Breast epithelium (tissue), 4 donors: ENCODE measurements at regions not wholly inside any gene's neighbourhood (a gene's known extent, or its start where the extent isn't known, plus 50 kb on each side); places are given as distances from the start of the nearest gene placed in this dataset.

Experiments used
- DNase-seq, 2 donors: peaks; one replicate each; pipeline ENCODE4 v3.0.0-alpha.2; 2019; ENCODE audit warnings: low spot score in 2 of 2
- H3K27ac ChIP-seq, 2 donors: fragments of 200-600 bp; sonication (generic) in 1 of 2; one replicate each; pipeline ENCODE4 v1.5.1; 2016 to 2019; ENCODE audit warnings: mild to moderate bottlenecking in 1 of 2
- H3K27me3 ChIP-seq, 2 donors: fragments of 200-600 bp; sonication (generic) in 1 of 2; one replicate each; pipeline versions ENCODE4 v1.5.1 to v1.6.0; 2017 to 2019; ENCODE audit warnings: control low read depth in 1 of 2, mild to moderate bottlenecking in 1 of 2
- H3K36me3 ChIP-seq: fragments of 200-600 bp; one replicate; pipeline ENCODE4 v1.5.1; 2019
- H3K4me1 ChIP-seq, 2 donors: fragments of 200-600 bp; sonication (generic); one replicate each; pipeline ENCODE4 v1.5.1; 2016 to 2019; ENCODE audit warnings: control low read depth in 1 of 2
- H3K4me3 ChIP-seq, 3 donors: fragments of 200-600 bp; sonication (generic); 1 replicate in 2 of 3; 2 replicates in 1 of 3; pipeline ENCODE4 v1.5.1; 2016 to 2019; ENCODE audit warnings: mild to moderate bottlenecking in 3 of 3, moderate library complexity in 2 of 3
- H3K9me3 ChIP-seq, 2 donors: fragments of 200-600 bp; sonication (generic) in 1 of 2; one replicate each; pipeline ENCODE4 v1.5.1; 2016 to 2019; ENCODE audit warnings: control low read depth in 1 of 2
- CTCF ChIP-seq, 3 donors: fragments of 450-650 bp; IDR thresholded peaks; one replicate each; pipeline ENCODE4 v1.5.1; 2016 to 2017; ENCODE audit warnings: antibody characterized with exemption in 3 of 3, mild to moderate bottlenecking in 3 of 3, moderate library complexity in 3 of 3
- POLR2A ChIP-seq: fragments of 450-650 bp; IDR thresholded peaks from one replicate; pipeline ENCODE4 v1.6.1; 2016; ENCODE audit warnings: antibody characterized with exemption, mild to moderate bottlenecking, moderate library complexity
- POLR2AphosphoS5 ChIP-seq, 3 donors: sonication (generic); formaldehyde crosslinking; IDR thresholded peaks; one replicate each; pipeline ENCODE4 v1.6.1; 2017; ENCODE audit warnings: antibody characterized with exemption in 3 of 3
- intact Hi-C: fragments of 100-400 bp; cut with DNase I; formaldehyde crosslinking; loops from one replicate; pipeline ENCODE4 v1.15.1; 2023; ENCODE audit warnings: low total_unique reads

DNA sequence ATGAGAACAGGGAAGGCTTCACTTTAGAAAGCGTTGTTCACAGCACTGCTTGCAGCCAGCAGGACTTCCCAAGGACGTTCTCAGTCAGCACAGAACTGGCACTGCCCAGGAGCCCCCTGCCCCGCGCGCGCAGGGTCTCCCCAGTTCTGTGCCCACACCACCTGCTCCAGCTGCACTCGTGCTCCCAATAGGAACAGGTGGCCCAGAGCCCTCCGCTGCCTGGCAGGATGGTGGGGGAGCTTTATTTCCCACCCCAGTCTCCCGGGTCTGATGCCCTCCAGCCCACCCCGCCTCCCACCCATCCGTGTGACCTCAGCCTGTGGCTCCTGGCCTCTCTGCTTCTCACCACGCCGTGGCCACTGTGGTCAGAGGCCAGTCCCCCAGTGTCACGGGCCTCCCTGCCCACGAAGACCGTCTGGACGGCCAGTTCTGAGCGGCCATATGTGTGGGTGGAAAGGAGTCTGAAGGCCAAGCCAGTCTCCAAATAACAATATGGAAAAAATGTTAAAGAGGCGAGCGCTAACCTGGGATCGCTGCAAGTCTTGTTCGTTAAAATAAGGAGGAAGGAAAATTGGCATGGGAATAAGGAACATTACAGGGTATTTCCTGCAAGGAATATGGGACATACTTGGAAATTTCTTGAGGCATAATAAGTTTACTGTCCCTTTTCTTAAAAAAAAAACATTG is 54.6 kb upstream of the PCSK6 start:
- Histone ChIP-seq H3K36me3 (no peaks in the 10 kb centered on the region), H3K4me3 (no peak overlapping the region), H3K27me3 (peaks cover 0 to 23% of the 10 kb centered on the region in 2 donors), H3K9me3 (peaks cover 0 to 6% of the 10 kb centered on the region in 2 donors), H3K27ac (no peak overlapping the region), H3K4me1 (peaks cover 0 to 6% of the 10 kb centered on the region in 2 donors)
- TF ChIP-seq CTCF (IDR thresholded peaks at IDR 0.05) (no peak), POLR2A (no peak), POLR2AphosphoS5 (IDR thresholded peaks at IDR 0.05) (no peak)
- DNase-seq: no peak
- intact Hi-C loops: no loop called here

DNA sequence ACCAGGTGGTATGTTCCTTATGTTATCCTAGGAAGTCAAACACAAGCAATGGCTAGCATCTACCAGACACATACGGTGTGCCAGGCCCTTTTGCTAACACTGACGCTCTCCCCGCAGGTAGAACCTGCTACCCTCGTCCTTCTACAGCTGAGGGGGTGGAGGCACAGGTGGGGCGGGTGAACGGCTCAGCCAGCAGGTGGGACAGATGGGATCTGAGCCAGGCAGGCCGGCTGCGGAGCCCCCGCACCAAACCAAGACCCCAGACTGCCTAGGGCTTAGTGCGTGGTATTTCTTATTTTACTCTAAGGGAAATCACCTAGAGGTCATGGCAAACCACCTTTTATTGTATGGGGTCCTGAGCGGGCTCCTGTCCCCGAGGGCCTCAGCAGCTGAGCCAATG is 53.9 kb upstream of the PCSK6 start:
- intact Hi-C loops: no loop called here
- H3K4me3 ChIP-seq: no peak overlapping the region
- no peak for DNase-seq

DNA sequence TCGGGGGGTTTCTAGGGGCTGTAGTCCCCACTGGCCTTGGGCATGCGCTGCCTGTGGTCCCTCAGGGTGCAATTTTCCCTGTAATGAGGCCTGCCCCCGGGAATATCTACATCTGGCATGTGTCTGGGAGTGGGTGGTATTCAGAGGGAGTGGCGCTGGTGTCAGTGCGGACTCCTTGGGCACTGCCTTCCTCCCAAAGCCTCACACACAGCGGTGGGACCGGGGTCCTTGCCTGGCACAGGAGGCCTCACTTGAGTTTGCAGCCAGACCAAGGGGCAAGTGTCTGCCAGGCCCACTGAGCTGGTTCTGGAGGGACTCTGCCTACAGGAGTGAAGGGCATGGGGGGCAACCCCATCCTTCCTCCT is 53.5 kb upstream of the PCSK6 start:
- TF ChIP-seq CTCF (IDR thresholded peaks at IDR 0.05) (no peak), POLR2A (no peak), POLR2AphosphoS5 (IDR thresholded peaks at IDR 0.05) (no peak)
- no peak for DNase-seq
- H3K27ac ChIP-seq: no peak overlapping the region
- peaks cover 0 to 6% of the 10 kb centered on the region in 2 donors for H3K4me1 ChIP-seq
- H3K9me3 ChIP-seq: peaks cover 0 to 6% of the 10 kb centered on the region in 2 donors
- no peaks in the 10 kb centered on the region for H3K36me3 ChIP-seq
- H3K27me3 ChIP-seq: peaks cover 0 to 17% of the 10 kb centered on the region in 2 donors
- intact Hi-C loops: no loop called here
- H3K4me3 ChIP-seq: no peak overlapping the region

More for the DNA sequence above, 53.9 kb upstream of the PCSK6 start:
- TF ChIP-seq POLR2AphosphoS5 (IDR thresholded peaks at IDR 0.05): no peak
- TF ChIP-seq POLR2A: no peak
- TF ChIP-seq CTCF (IDR thresholded peaks at IDR 0.05): no peak
- Histone ChIP-seq H3K4me1 (peaks cover 0 to 6% of the 10 kb centered on the region in 2 donors), H3K36me3 (no peaks in the 10 kb centered on the region), H3K9me3 (peaks cover 0 to 6% of the 10 kb centered on the region in 2 donors), H3K27me3 (peaks cover 0 to 20% of the 10 kb centered on the region in 2 donors), H3K27ac (no peak overlapping the region)

DNA sequence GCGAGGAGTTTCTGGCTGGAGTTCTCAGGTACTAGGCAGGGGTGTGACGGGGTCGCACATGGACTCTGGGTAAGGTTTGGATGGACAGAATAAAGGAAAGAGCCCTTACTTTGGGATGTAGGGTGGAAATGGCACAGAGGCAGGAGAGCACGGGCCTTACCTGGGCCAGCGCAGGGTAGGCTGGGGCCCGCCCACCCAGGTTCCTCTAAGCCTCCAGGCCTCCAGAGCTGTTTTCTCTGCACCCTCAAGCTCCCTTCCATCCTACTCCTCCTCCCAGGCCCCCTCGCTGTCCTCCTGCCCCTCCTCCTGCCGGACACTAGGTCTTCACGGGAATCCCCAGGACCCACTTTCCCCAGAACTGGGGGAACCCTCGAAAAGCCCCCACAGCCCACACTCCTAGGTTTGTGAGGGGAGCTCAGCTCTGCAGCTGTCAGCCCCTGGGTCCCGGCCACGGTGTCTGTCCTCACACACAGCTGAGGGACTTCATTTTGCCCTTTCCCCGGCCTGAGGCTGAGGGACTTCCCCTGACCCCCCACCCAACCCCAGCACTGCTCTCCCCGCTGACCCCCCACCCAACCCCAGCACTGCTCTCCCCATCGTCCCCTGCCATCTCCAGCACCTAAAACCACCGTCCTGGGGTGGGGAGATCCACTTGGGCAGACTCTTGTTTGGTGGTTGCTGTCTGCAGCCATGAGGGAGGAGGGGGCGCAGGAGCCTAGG is 53.0 kb upstream of the PCSK6 start:
- no peak for DNase-seq
- Histone ChIP-seq H3K4me1 (peaks cover 0 to 6% of the 10 kb centered on the region in 2 donors), H3K4me3 (no peak overlapping the region), H3K27me3 (peaks cover 0 to 17% of the 10 kb centered on the region in 2 donors), H3K9me3 (peaks cover 0 to 3% of the 10 kb centered on the region in 2 donors), H3K36me3 (no peaks in the 10 kb centered on the region), H3K27ac (no peak overlapping the region)
- TF ChIP-seq POLR2A (no peak), CTCF (IDR thresholded peaks at IDR 0.05) (no peak), POLR2AphosphoS5 (IDR thresholded peaks at IDR 0.05) (no peak)
- intact Hi-C loops: no loop called here
